ENCODE measurements at regions not wholly inside any gene's neighbourhood (a gene's known extent, or its start where the extent isn't known, plus 50 kb on each side); places are given as distances from the start of the nearest gene placed in this dataset.

DNA sequence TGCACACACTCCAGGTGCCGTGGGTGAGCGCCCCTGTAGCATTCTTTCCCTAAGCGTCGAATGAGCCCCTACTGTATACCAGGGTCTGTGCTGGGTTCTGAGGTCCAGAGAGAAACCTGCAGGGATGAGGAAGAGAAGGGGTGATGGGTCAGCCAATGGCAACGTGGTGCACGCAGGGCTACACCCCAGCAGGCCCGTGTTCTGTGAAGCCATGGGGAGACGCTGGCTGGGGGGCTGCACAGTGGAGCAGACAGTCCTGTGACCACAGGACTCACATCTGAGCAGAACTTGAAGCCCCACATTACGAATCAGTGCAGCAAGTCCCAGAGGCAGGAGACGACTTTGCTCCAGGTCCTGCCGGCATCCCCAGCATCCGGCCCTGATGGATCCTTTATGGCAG, 1481.4 kb downstream of the BRD1 start:
- H3K27me3 ChIP-seq: no peaks in the 10 kb centered on the region
- H3K27ac ChIP-seq: no peak overlapping the region

DNA sequence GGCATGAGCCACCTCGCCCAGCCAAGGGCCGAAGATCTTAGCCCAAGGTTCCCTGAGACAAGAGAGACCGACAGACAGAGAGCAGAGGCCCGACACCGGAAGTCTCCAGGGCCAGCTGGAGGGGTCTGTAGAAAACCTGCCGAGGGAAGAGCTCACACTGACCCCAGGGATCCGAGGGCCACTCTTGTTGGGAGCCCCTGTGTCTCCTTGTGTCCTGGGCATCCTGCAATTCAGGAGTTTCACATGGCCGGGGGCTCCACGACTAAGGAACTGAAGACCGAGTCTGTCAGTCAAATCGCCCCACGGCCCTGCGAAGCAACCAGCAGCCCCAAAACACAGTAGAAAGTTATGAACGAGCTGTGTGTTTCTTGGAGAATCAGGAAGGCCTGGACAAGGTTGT, 1482.0 kb downstream of the BRD1 start:
- 88 to 96% (median 91%) methylated on average over 13 to 14 of the region's 14 CpGs for WGBS, 3 donors
- no peak overlapping the region for H3K27ac ChIP-seq
- no peak overlapping the region for H3K4me3 ChIP-seq
- intact Hi-C loops (cut with DNase I): no loop called here
- H3K27me3 ChIP-seq: no peaks in the 10 kb centered on the region
- H3K9me3 ChIP-seq: no peaks in the 10 kb centered on the region
- H3K36me3 ChIP-seq: no peaks in the 10 kb centered on the region
- peaks cover 6% of the 10 kb centered on the region for H3K4me1 ChIP-seq (ENCODE audit: insufficient read depth)
- DNase-seq: peak in 1 of 5 donors; percentile 5
- TF ChIP-seq EP300 (IDR thresholded peaks at IDR 0.05) (no peak), POLR2A (IDR thresholded peaks at IDR 0.05) (no peak)
- TF ChIP-seq, protein P1, sequence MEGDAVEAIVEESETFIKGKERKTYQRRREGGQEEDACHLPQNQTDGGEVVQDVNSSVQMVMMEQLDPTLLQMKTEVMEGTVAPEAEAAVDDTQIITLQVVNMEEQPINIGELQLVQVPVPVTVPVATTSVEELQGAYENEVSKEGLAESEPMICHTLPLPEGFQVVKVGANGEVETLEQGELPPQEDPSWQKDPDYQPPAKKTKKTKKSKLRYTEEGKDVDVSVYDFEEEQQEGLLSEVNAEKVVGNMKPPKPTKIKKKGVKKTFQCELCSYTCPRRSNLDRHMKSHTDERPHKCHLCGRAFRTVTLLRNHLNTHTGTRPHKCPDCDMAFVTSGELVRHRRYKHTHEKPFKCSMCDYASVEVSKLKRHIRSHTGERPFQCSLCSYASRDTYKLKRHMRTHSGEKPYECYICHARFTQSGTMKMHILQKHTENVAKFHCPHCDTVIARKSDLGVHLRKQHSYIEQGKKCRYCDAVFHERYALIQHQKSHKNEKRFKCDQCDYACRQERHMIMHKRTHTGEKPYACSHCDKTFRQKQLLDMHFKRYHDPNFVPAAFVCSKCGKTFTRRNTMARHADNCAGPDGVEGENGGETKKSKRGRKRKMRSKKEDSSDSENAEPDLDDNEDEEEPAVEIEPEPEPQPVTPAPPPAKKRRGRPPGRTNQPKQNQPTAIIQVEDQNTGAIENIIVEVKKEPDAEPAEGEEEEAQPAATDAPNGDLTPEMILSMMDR (IDR thresholded peaks at IDR 0.05): no peak

More for the DNA sequence above, 1481.4 kb downstream of the BRD1 start:
- Histone ChIP-seq H3K9me3 (no peaks in the 10 kb centered on the region), H3K4me1 (ENCODE audit: insufficient read depth) (peaks cover 6% of the 10 kb centered on the region), H3K36me3 (no peaks in the 10 kb centered on the region), H3K4me3 (no peak overlapping the region)
- 90 to 94% (median 91%) methylated on average over 12 of the region's 12 CpGs for WGBS, 3 donors
- no peak for DNase-seq
- no peak for TF ChIP-seq EP300 (IDR thresholded peaks at IDR 0.05)
- TF ChIP-seq, protein P1 (IDR thresholded peaks at IDR 0.05): no peak
- no peak for TF ChIP-seq POLR2A (IDR thresholded peaks at IDR 0.05)
- intact Hi-C loops (cut with DNase I): no loop called here

- intact Hi-C loops (cut with DNase I): no loop called here
- no peak overlapping the region for H3K4me3 ChIP-seq
- no peaks in the 10 kb centered on the region for H3K27me3 ChIP-seq
- H3K36me3 ChIP-seq: no peaks in the 10 kb centered on the region
- no peaks in the 10 kb centered on the region for H3K9me3 ChIP-seq
- WGBS, 3 donors: 80 to 88% (median 85%) methylated on average over 14 of the region's 14 CpGs
- peaks cover 6% of the 10 kb centered on the region for H3K4me1 ChIP-seq (ENCODE audit: insufficient read depth)
- TF ChIP-seq POLR2A (IDR thresholded peaks at IDR 0.05): no peak
- no peak for DNase-seq
- H3K27ac ChIP-seq: no peak overlapping the region
Observed at GRCh38 chr22:48343461-48343860, 1484.2 kb downstream of the BRD1 start.

DNA sequence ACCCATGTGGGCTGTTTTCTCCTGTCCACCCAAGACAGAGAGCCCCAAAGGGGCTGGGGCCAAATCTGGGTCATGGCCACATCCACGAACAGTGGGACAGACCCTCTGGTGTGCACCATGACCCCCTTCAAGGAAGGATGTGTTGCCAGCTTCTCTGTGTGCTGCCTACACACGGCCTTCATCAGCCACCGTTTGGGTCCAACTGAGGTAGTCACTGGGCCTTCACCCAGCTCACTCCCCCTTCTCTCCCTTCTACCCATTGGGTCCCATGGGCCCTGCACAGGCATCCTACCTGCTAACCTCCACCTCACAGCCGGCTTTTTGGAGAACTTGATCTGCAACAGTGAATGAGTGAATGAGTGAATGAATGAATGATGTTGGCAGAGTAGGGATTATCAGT, 1484.9 kb downstream of the BRD1 start:
- TF ChIP-seq POLR2A (IDR thresholded peaks at IDR 0.05) (no peak), EP300 (IDR thresholded peaks at IDR 0.05) (no peak)
- TF ChIP-seq, protein P1 (IDR thresholded peaks at IDR 0.05): no peak
- intact Hi-C loops (cut with DNase I): no loop called here
- H3K4me1 ChIP-seq (ENCODE audit: insufficient read depth): peaks cover 6% of the 10 kb centered on the region
- WGBS, 3 donors: 78 to 87% (median 80%) methylated on average over 4 of the region's 4 CpGs
- H3K27me3 ChIP-seq: no peaks in the 10 kb centered on the region
- no peak overlapping the region for H3K4me3 ChIP-seq
- peak in 1 of 5 donors; percentile 17 for DNase-seq
- no peaks in the 10 kb centered on the region for H3K36me3 ChIP-seq
- H3K9me3 ChIP-seq: no peaks in the 10 kb centered on the region
- no peak overlapping the region for H3K27ac ChIP-seq

GRCh38 chr22:48342016-48342415, 1485.7 kb downstream of the BRD1 start:
- Histone ChIP-seq H3K27me3 (no peaks in the 10 kb centered on the region), H3K4me3 (no peak overlapping the region), H3K4me1 (ENCODE audit: insufficient read depth) (peaks cover 6% of the 10 kb centered on the region), H3K27ac (no peak overlapping the region), H3K9me3 (no peaks in the 10 kb centered on the region), H3K36me3 (no peaks in the 10 kb centered on the region)
- intact Hi-C loops (cut with DNase I): no loop called here
- 89 to 92% (median 90%) methylated on average over 16 of the region's 16 CpGs for WGBS, 3 donors
- TF ChIP-seq EP300 (IDR thresholded peaks at IDR 0.05): no peak
- no peak for TF ChIP-seq POLR2A (IDR thresholded peaks at IDR 0.05)
- TF ChIP-seq, protein P1 (IDR thresholded peaks at IDR 0.05): no peak
- DNase-seq: peak in 1 of 5 donors; percentile 25
